Tibial nerve (tissue), 4 donors: ENCODE measurements at regions not wholly inside any gene's neighbourhood (a gene's known extent, or its start where the extent isn't known, plus 50 kb on each side); places are given as distances from the start of the nearest gene placed in this dataset.

Source experiments
- EP300 ChIP-seq, 2 donors: sonication (generic); formaldehyde crosslinking; IDR thresholded peaks; one replicate each; pipeline ENCODE4 v1.6.1; 2017; ENCODE audit warnings: antibody characterized with exemption in 2 of 2, mild to moderate bottlenecking in 1 of 2
- TF ChIP-seq, protein P1 (sequence below), 5 experiments: fragments of 200-600 bp in 3 of 5; fragments of 450-650 bp in 2 of 5; sonication (generic) in 3 of 5; IDR thresholded peaks; one replicate each; pipeline ENCODE4 v1.5.1; 2016 to 2019; ENCODE audit warnings: antibody characterized with exemption in 5 of 5, mild to moderate bottlenecking in 3 of 5, moderate library complexity in 2 of 5

DNA sequence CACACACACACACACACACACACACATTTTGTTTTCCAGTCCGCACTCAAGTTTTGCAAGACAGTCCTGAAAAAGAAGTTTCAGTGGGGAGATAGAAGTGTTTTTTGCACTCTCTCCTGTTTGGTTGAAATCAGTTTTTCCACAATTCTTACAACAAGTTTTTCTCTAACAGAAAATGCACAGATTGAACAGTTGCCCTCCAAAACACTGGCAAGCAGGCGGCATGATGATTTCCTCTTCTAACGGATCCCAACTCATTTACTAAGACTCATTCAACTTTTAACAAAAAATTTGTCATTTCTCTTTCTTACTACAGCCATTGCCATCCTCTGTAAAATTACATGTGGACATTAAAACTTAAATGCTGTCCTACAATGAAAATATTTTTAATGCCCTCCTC is 117.6 kb upstream of the DTNA start:
- TF ChIP-seq, protein P1, sequence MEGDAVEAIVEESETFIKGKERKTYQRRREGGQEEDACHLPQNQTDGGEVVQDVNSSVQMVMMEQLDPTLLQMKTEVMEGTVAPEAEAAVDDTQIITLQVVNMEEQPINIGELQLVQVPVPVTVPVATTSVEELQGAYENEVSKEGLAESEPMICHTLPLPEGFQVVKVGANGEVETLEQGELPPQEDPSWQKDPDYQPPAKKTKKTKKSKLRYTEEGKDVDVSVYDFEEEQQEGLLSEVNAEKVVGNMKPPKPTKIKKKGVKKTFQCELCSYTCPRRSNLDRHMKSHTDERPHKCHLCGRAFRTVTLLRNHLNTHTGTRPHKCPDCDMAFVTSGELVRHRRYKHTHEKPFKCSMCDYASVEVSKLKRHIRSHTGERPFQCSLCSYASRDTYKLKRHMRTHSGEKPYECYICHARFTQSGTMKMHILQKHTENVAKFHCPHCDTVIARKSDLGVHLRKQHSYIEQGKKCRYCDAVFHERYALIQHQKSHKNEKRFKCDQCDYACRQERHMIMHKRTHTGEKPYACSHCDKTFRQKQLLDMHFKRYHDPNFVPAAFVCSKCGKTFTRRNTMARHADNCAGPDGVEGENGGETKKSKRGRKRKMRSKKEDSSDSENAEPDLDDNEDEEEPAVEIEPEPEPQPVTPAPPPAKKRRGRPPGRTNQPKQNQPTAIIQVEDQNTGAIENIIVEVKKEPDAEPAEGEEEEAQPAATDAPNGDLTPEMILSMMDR (IDR thresholded peaks at IDR 0.05): no peak
- TF ChIP-seq EP300 (IDR thresholded peaks at IDR 0.05): no peak
